Suppressor macrophage (primary cell): ENCODE measurements at regions not wholly inside any gene's neighbourhood (a gene's known extent, or its start where the extent isn't known, plus 50 kb on each side); places are given as distances from the start of the nearest gene placed in this dataset.

Experiments
- DNase-seq, 4 experiments: peaks; one replicate each; pipeline ENCODE4 v3.0.0-alpha.2; 2020 to 2022

DNA sequence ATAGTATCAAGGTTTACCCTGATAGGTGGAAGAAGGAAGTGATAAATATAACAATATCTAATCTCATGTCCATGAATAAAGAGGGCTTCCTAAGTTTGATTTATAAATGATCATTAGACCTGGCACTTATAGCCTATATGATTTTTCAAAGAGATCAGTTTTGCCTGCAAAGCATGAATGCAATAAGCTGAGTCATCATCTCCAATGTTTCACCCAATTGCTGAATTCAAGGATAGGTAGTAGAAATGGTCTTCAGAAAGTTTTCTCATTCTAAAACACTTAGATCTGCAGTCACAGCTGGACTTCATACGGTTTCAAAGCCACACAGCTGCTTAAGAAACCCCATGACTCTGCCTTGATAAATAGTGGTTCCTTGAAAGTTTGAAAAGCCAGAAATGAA is 1722.8 kb downstream of the MAT2B start:
- no peak for DNase-seq

DNA sequence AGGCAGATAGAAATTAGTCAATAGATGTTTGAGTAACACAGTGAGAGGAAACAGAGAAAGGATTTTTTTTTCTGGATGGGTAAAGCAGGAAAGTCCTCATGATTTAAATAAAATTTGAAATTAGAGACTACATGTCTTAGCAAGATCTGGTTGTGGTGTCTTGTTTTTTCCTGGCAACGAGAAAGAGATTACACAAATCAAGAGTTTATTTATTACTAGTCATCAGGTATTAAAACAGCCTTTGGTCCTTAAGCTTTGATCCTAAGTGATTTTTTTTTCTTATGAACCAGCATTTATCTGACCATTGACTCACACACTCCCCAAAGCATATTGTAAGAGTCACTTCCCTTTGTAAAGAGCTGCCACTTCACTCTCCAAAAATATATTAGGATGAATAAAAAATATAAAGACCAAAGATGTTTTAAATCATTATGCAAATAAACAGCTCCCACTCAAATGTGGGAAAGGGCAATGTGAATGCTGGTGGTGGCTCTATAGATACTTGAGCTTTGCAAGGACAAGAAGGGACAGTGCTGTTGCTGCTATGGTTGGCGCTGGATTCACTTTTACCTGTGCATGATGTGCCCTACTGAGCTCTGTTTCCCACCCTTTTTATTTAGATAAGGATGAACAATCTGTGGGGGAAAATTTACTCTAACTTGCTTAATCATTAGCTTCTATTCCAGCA is 1726.5 kb downstream of the MAT2B start:
- DNase-seq: no peak

DNA sequence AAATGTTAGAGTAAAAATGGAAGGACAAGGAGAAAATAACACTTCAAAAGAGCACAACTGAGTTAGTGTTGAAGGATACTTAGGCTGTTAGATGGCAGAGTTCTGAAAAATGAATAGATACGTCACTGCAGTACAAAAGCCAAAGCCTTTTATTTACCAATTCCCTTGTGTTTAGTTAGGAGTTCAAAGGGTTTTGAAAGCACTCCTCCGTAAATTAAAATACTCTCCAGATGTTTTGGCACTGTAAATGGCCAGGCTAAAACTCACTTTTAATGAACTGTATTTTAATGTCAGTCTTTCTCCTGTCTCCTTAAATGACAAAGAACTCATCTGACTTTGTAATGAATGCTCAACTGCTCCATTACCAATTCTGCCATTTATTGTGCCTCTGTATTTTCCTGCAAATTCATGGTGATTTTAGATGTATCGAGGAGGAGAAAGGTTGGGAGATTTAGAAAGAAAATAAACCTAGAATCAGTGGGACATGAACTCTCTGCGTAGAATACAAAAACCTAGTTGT is 1727.2 kb downstream of the MAT2B start:
- DNase-seq: no peak

DNA sequence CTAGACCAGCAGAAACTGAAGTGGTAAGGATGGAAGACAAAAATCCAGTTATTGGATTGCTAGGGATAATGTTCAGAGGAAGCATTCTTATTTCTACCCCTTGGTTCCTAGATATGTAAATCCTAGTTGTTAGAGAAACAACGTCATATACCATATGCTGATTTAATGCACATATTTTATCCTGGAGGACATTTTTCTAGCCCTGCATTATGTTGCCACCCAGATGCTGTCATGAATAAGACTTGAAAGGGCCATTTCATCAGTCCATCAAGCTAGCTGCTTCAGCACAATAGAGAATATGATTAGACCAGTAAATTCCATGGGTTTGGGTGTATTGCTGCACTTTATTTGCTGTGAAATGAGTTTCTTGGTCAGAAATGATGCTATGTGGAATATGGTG is 1736.4 kb downstream of the MAT2B start:
- no peak for DNase-seq

- DNase-seq: no peak
These were observed 1737.2 kb downstream of the MAT2B start for GRCh38 chr5:165242646-165243045.

- DNase-seq: no peak
These were observed 1739.0 kb downstream of the MAT2B start for GRCh38 chr5:165244407-165244806.

DNA sequence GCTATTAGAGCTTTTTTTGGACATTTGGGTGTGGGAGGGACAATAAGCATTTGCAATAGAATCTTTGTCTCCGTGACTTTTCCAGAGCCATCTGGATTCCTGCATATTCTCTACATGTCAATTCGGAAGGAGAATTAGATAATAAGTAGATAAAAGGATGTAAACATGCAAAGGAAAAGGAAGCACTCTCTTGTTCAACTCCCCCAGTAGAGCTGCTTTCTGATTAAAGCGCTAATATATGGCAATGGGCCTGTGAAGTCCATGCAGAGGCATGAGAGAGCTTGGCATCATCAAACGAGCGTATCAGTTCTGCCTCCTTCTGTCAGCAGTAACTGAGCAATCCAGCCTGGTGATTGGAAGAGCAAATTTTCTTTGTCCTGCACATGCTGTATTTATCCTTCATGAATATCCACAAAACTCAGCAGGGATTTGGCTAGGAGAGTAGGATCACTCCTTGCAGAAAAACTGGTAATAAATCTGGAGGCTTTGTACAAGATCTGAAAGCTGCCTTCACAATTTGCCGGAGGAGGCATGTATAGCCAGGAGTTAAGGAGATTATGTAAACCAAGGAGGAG is 1752.9 kb downstream of the MAT2B start:
- DNase-seq: no peak

GRCh38 chr5:165260426-165260825 is 1755.0 kb downstream of the MAT2B start:
- no peak for DNase-seq

GRCh38 chr5:165263536-165263935 is 1758.1 kb downstream of the MAT2B start:
- DNase-seq: no peak

- no peak for DNase-seq
These were observed 1761.5 kb downstream of the MAT2B start for GRCh38 chr5:165266939-165267338.

DNA sequence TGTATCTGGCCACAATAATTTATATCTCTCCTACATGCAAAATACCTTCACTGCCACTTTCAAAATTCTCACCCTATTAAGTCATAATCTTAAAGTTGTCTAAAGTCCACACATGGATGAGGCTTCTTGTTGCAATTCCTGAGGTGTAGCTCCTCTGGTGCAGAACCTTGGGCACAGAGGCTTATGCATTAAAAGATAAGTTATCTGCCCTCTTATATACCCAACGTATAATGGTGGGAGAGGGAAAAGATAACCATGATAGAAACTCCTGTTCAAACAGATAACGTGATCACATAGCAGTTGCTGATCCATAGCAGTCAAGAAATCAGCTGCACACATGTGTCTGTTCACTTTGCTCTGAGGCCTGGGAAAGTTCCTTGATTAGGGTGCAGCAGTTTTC is 1767.0 kb downstream of the MAT2B start:
- no peak for DNase-seq

GRCh38 chr5:165277661-165278060 is 1772.2 kb downstream of the MAT2B start:
- DNase-seq: no peak

DNA sequence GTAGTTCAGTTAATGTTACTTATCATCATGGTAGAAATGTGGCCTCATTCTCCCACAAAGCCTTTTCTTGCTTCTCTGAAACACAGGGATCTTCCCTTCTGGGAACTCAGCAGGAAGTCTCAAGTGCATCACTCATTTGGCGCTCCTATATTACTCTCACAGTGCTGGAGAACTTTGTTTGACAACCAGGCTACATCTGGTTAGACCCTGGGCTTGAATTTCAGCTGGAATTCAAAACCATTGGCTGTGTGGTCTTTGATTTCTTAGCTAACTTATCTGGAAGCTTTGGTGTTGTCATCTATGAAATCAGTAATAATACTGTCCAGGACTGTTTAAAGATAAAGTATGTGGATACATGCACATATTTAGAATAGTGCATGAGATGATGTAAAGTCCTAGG is 1777.1 kb downstream of the MAT2B start:
- no peak for DNase-seq

DNA sequence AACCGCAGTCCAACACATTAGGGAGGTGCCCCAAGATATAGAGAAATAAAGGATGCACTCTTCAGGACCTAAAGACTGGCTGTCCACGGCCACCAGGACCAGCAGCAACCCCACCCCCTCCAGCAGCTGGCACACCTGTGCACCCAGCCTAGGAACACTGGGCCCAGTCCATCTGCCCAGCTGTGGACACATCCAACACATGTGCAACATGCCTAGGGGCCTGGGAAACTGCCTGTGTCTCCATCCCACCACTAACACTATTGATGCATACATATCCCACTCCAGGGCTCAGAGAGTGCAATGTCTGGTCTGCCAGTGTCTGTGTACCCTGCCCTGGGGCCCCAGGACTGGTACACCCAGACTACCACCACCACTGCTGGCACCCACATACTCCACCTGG is 1781.3 kb downstream of the MAT2B start:
- DNase-seq: no peak

DNA sequence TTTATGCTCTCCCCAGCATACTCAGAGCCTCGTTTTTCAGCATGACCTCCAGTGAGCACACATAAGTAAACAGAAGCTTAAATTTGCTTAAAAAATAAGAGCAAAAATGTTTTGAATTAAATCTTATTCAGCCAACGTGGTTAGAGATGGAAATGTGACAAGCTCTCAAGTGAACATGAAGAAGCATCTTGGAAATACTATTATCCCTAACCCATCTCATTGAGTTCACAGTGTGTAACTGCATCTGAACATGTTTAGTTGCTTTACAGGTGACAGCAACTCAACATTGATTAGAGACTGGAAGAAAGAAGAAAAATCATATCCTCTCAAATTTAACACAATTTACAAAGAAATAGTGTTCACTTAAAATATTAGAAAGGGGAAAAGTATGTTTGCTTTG is 1785.1 kb downstream of the MAT2B start:
- no peak for DNase-seq

- no peak for DNase-seq
These were observed 1791.1 kb downstream of the MAT2B start for GRCh38 chr5:165296401-165297130.

DNA sequence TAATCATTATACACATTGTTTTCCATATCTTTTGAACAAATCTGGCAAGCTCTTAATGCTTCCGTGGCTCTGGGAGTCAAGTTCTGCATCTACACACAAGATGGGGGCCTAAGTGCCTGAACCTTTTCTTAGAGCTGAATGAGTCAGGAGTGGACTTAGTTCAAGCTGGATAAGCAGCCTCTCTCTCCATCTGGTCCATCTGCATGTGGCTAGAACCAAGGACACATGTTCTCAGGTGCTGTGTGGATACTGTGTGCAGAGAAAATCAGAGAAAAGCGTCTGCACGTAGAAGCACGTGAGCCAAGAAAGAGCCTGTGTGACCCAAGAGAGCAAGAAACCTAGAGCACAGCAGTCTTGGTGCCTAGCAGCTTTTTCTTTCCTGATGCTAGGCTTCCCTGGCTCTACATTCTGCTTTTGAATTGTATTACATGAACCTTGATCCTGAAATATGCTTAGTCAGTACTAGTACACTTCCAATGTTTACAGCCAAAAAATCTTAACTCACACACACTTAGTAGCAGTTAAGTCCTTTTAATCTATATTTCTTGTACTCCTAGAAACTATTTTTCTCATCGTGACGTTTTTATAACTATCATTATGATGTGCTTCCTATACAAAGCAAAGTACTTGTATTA is 1798.9 kb downstream of the MAT2B start:
- DNase-seq: no peak

- no peak for DNase-seq
These were observed 1800.2 kb downstream of the MAT2B start for GRCh38 chr5:165305596-165305995.

DNA sequence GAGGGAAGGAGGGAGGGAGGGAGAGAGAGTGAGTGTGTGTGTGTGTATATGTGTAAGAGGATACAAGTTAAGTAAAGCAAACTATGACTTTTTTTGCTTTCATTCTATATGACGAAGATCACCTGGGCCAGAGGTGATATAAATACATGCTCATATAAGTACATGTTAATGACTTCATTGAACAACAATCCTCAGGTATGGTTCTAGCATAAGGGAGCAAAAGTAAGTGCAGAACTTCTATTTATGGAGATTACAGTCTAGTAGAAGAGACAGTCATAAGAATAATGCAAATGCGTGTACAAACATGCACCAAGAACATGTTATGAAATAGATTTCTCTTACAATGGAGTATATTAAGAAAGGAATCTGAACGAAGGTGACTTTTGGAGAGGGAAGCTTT is 1804.0 kb downstream of the MAT2B start:
- no peak for DNase-seq

GRCh38 chr5:165310031-165310430 is 1804.6 kb downstream of the MAT2B start:
- DNase-seq: no peak

DNA sequence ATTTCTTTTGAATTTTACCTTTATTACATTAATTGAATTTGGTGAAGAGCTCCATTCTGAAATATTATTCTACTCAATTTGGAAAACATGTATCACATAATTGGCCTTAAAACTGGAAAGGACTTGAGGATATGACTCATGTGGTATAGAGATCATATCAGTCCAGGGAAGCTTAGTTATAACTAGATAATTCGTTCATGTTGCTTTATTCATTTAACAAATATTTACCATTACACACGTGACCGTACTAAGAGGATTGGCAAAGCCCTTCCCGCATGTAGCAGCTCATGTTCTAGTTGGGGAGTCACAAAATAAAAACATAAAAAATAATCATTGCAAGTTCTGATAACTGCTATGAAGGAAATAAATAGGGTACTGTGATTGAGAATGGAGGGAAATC is 1816.5 kb downstream of the MAT2B start:
- DNase-seq: no peak

DNA sequence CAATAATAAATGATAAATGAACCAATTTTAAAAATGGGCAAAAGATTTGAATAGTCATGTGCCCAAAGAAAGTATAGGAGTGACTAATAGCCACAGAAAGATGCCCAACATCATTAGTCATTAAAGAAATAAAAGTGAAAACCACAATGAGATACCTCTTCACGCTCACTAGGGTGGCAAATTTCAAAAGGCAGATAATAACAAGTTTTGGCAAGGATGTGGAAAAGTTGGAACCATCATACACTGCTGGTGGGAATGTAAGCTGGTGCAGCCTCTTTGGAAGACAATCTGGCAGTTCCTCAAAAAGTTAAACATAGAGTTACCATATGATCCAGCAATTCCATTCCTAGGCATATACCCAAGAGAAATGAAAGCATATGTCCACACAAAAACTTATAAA is 1819.8 kb downstream of the MAT2B start:
- no peak for DNase-seq

DNA sequence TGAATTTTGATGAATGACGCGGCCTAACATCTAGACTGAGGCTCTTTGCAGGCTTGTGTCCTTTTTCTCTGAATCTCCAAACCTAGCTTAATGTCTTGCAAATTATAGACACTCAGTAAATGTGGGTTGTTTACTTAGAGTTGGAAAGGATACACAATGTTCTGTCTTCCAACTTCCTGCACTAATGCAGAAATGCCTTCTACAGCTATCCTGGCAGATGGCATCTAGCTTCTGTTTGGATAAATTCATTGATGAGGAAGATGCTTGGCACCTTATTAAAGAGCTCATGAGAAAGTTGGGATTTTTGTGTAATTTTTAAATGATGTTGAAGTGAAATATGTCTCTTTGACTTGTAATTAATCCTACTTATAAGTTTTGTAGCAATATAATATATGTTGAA is 1822.2 kb downstream of the MAT2B start:
- DNase-seq: no peak

DNA sequence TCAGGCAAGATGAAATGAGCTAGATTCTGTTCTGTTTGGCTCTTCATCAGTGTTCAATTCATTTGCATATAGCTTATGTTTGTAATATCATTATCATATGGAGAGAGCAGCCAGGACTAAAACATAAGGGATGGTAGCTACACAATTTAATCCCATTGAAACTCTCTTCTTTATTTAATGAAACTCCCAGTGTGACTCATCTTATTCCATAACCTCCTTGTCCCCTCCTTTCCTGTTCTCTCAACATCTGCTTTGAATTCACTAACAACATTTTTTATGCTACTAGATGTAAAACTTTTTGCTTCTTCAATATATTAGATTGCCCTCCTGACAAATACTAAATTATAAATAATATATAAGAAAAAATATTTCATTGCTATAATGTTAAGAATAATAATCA is 1823.4 kb downstream of the MAT2B start:
- no peak for DNase-seq
